ENCODE measurements at regions not wholly inside any gene's neighbourhood (a gene's known extent, or its start where the extent isn't known, plus 50 kb on each side); places are given as distances from the start of the nearest gene placed in this dataset.
A peak's percentile ranks its signal among the peaks of the same experiment; 100 is the strongest.

DNA sequence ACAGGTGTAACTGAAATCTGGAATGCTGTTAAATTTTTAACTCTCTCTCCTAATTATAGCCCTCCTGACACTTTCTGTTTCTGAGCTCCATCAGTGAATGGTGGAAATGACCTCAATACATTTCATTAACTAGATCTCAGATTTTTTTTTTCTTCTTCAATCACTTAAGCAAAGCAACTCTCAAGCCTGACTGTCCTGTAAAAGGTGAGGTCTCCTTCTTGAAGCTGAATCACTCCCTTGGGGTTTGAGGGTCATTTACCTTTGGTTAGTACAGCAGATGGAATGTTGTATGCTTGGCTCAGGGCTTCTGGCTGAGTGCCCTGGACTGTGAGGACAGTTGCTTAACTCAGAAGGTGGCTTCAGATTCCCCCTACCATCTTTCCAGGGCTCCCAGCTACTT is 518.7 kb downstream of the PTPRC start (continued):
- TF ChIP-seq ZFHX2 (tag by site-specific recombination; conservative IDR thresholded peaks at IDR 0.05) (no peak), BCL11B (tag by site-specific recombination; IDR thresholded peaks at IDR 0.05; ENCODE audit: low read depth) (no peak), ZXDB (tag by site-specific recombination; IDR thresholded peaks at IDR 0.05) (no peak), ZNF112 (tag by site-specific recombination; IDR thresholded peaks at IDR 0.05) (no peak), ZNF24 (tag by site-specific recombination; IDR thresholded peaks at IDR 0.05) (no peak)

DNA sequence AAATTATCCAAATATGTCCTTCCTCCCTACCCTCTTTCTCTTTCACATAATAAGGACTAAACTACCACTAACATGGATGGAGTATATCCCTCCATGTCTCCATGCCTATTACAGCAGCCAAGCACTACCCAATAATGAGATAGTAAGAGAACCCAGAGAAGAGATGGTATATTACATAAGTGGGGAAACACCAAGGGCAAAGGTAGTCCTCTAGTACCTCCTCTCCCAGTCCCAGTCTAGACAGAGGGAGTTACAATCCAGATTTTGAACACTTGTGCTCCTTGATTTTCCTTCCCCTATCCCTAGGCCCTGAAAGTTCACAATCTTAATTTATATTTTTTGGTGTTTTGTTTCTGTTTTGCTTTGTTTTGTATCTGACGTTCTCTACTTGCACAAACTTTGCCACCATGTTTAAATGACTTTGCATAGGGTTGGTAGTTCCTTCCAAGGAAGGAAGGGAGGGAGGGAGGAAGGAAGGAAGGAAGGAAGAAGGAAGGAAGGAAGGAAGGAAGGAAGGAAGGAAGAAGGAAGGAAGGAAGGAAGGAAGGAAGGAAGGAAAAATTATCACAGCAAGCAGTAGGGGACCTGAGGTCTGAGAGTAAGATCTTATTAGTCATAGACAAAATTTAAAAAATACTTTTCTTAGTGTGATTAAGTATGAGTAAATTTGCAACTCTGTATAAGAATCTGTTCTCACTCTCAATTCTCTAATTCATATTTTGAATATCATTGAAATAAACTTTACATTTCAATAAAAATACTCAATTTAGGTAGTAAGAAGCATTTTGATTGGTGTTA is 521.9 kb downstream of the PTPRC start:
- POLR2A ChIA-PET, result no interaction called here
- Histone ChIP-seq H3K36me3 (ENCODE audit: control insufficient read depth in 2 of 2, insufficient read depth in 1 of 2, low read length in 2 of 2) (no peaks in the 10 kb centered on the region), H3K4me1 (ENCODE audit: control insufficient read depth, insufficient read depth, low read length) (no peaks in the 10 kb centered on the region), H3K9me3 (ENCODE audit: control insufficient read depth, insufficient read depth, low read depth, low read length) (no peaks in the 10 kb centered on the region), H3K27ac (ENCODE audit: extremely low read depth, low read depth, low read length) (no peak overlapping the region), H3K4me3 (ENCODE audit: low read depth, low read length) (no peak overlapping the region)
- peak; percentile 57 for TF ChIP-seq ZNF366 (tag by site-specific recombination; conservative IDR thresholded peaks at IDR 0.05)
- TF ChIP-seq ZNF211 (tag by site-specific recombination; IDR thresholded peaks at IDR 0.05; ENCODE audit: low read depth), result no peak
- CTCF ChIA-PET, result interaction anchor here (1.3 kb wide), 1 partner anchor 48 kb away, joined by 3 read pairs; no protein-coding TSS in a partner anchor

DNA sequence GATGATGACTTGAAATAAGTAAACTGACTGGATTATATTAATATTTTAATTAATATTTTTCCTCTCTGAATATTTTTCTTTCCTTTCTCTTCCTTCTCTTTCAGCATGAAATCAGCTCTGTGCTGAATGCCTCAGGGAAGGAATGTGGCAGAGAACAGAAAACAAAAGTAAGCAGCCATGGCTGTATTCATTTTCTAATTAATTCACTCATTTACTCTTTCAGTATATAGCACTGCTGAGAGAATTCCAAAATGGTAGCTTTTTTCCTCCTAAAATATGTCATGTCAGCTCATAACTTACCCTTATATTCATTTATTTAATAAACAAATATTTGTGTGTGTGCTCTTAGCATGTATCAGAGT is 522.5 kb downstream of the PTPRC start:
- Histone ChIP-seq H3K4me1 (ENCODE audit: control insufficient read depth, insufficient read depth, low read length) (no peaks in the 10 kb centered on the region), H3K4me3 (ENCODE audit: low read depth, low read length) (no peak overlapping the region), H3K36me3 (ENCODE audit: control insufficient read depth in 2 of 2, insufficient read depth in 1 of 2, low read length in 2 of 2) (no peaks in the 10 kb centered on the region), H3K9me3 (ENCODE audit: control insufficient read depth, insufficient read depth, low read depth, low read length) (no peaks in the 10 kb centered on the region), H3K27ac (ENCODE audit: extremely low read depth, low read depth, low read length) (no peak overlapping the region)
- TF ChIP-seq ZNF114 (tag by site-specific recombination; IDR thresholded peaks at IDR 0.05) (no peak), ZNF514 (tag by site-specific recombination; IDR thresholded peaks at IDR 0.05) (no peak), SCRT1 (tag by site-specific recombination; IDR thresholded peaks at IDR 0.05; ENCODE audit: borderline replicate concordance) (no peak), ZNF837 (tag by site-specific recombination; IDR thresholded peaks at IDR 0.05) (no peak), YY2 (tag by site-specific recombination; IDR thresholded peaks at IDR 0.05) (no peak), HOXA7 (CRISPR knock-in tag; IDR thresholded peaks at IDR 0.05; ENCODE audit: borderline replicate concordance) (no peak), ZBTB21 (tag by site-specific recombination; IDR thresholded peaks at IDR 0.05) (no peak), OVOL3 (tag by site-specific recombination; IDR thresholded peaks at IDR 0.05) (no peak), ZNF341 (tag by site-specific recombination; IDR thresholded peaks at IDR 0.05; ENCODE audit: low read depth) (no peak), ZNF23 (tag by site-specific recombination; IDR thresholded peaks at IDR 0.05; ENCODE audit: borderline replicate concordance) (no peak), ZNF10 (tag by site-specific recombination; IDR thresholded peaks at IDR 0.05) (no peak), ZNF610 (tag by site-specific recombination; IDR thresholded peaks at IDR 0.05; ENCODE audit: borderline replicate concordance) (no peak), ZXDB (tag by site-specific recombination; IDR thresholded peaks at IDR 0.05) (no peak), ZNF776 (tag by site-specific recombination; IDR thresholded peaks at IDR 0.05; ENCODE audit: borderline replicate concordance) (no peak)
- TF ChIP-seq, protein P1, sequence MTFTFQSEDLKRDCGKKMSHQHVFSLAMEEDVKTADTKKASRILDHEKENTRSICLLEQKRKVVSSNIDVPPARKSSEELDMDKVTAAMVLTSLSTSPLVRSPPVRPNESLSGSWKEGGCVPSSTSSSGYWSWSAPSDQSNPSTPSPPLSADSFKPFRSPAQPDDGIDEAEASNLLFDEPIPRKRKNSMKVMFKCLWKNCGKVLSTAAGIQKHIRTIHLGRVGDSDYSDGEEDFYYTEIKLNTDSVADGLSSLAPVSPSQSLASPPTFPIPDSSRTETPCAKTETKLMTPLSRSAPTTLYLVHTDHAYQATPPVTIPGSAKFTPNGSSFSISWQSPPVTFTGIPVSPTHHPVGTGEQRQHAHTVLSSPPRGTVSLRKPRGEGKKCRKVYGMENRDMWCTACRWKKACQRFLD (tag by site-specific recombination; IDR thresholded peaks at IDR 0.05), result no peak
- TF ChIP-seq, protein P2, sequence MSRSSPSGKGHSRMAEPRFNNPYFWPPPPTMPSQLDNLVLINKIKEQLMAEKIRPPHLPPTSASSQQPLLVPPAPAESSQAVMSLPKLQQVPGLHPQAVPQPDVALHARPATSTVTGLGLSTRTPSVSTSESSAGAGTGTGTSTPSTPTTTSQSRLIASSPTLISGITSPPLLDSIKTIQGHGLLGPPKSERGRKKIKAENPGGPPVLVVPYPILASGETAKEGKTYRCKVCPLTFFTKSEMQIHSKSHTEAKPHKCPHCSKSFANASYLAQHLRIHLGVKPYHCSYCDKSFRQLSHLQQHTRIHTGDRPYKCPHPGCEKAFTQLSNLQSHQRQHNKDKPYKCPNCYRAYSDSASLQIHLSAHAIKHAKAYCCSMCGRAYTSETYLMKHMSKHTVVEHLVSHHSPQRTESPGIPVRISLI (tag by site-specific recombination; IDR thresholded peaks at IDR 0.05), result no peak
- TF ChIP-seq, protein P3, sequence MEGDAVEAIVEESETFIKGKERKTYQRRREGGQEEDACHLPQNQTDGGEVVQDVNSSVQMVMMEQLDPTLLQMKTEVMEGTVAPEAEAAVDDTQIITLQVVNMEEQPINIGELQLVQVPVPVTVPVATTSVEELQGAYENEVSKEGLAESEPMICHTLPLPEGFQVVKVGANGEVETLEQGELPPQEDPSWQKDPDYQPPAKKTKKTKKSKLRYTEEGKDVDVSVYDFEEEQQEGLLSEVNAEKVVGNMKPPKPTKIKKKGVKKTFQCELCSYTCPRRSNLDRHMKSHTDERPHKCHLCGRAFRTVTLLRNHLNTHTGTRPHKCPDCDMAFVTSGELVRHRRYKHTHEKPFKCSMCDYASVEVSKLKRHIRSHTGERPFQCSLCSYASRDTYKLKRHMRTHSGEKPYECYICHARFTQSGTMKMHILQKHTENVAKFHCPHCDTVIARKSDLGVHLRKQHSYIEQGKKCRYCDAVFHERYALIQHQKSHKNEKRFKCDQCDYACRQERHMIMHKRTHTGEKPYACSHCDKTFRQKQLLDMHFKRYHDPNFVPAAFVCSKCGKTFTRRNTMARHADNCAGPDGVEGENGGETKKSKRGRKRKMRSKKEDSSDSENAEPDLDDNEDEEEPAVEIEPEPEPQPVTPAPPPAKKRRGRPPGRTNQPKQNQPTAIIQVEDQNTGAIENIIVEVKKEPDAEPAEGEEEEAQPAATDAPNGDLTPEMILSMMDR (tag by site-specific recombination; IDR thresholded peaks at IDR 0.05), result no peak
- ChIA-PET POLR2A (no interaction called here), CTCF (interaction anchor here (1.3 kb wide), 1 partner anchor 48 kb away, joined by 3 read pairs; no protein-coding TSS in a partner anchor)

Data from HEK293 (cell line).